ENCODE measurements at regions not wholly inside any gene's neighbourhood (a gene's known extent, or its start where the extent isn't known, plus 50 kb on each side); places are given as distances from the start of the nearest gene placed in this dataset.

GRCh38 chr2:144332356-144333142 is 187.4 kb downstream of the ZEB2 start (continued):
- TF ChIP-seq FOS (IDR thresholded peaks at IDR 0.05; ENCODE audit: extremely low read depth, insufficient read length), result no peak
- TF ChIP-seq THAP7 (CRISPR knock-in tag; IDR thresholded peaks at IDR 0.05), result no peak
- TF ChIP-seq GTF2E2 (tag; IDR thresholded peaks at IDR 0.05), result no peak
- TF ChIP-seq HNRNPL (IDR thresholded peaks at IDR 0.05; ENCODE audit: low read depth, low read length), result no peak
- no peak for TF ChIP-seq ATF7 (IDR thresholded peaks at IDR 0.05)
- TF ChIP-seq CREBBP (IDR thresholded peaks at IDR 0.05; ENCODE audit: low read depth, low read length), result no peak
- no peak for TF ChIP-seq MCM2 (IDR thresholded peaks at IDR 0.05; ENCODE audit: low read depth)
- TF ChIP-seq FOXK2 (conservative IDR thresholded peaks at IDR 0.05 in 1 of 2, IDR thresholded peaks at IDR 0.05 in 1 of 2; ENCODE audit: low read depth in 2 of 2), result peak in 1 of 2 experiments; percentile 56; a peak in 1 of 4 replicates
- TF ChIP-seq CBX5 (IDR thresholded peaks at IDR 0.05; ENCODE audit: borderline replicate concordance, low read depth), result peak; percentile 25; the same call in 1 of the 2 replicates
- peak in 1 of 2 experiments; percentile 84; a peak in 2 of 4 replicates for TF ChIP-seq HDAC1 (IDR thresholded peaks at IDR 0.05)
- TF ChIP-seq NCOR1 (IDR thresholded peaks at IDR 0.05), result no peak
- TF ChIP-seq KAT2B (IDR thresholded peaks at IDR 0.05; ENCODE audit: low read depth, low read length), result no peak
- TF ChIP-seq ZNF609 (CRISPR knock-in tag; IDR thresholded peaks at IDR 0.05; ENCODE audit: borderline replicate concordance), result no peak
- peak; percentile 2; the same call in 1 of the 2 replicates for TF ChIP-seq NFIC (IDR thresholded peaks at IDR 0.05)
- no peak for TF ChIP-seq IRF2 (CRISPR knock-in tag; IDR thresholded peaks at IDR 0.05)
- TF ChIP-seq ZNF23 (CRISPR knock-in tag; IDR thresholded peaks at IDR 0.05), result no peak
- no peak for TF ChIP-seq TCF15 (CRISPR knock-in tag; IDR thresholded peaks at IDR 0.05)
- no peak for TF ChIP-seq PURB (CRISPR knock-in tag; IDR thresholded peaks at IDR 0.05; ENCODE audit: low read depth)
